ENCODE measurements at regions not wholly inside any gene's neighbourhood (a gene's known extent, or its start where the extent isn't known, plus 50 kb on each side); places are given as distances from the start of the nearest gene placed in this dataset.

- TF ChIP-seq POLR2A (IDR thresholded peaks at IDR 0.05; ENCODE audit: low read length) = no peak
- no peak for TF ChIP-seq GATA1 (IDR thresholded peaks at IDR 0.05; ENCODE audit: low read depth, low read length)
Observed at GRCh38 chr4:23212558-23212957, 519.8 kb downstream of the GBA3 start.

Data from erythroblast (primary cell).